Fibroblast of skin of back (primary cell): ENCODE measurements at regions not wholly inside any gene's neighbourhood (a gene's known extent, or its start where the extent isn't known, plus 50 kb on each side); places are given as distances from the start of the nearest gene placed in this dataset.
A peak's percentile ranks its signal among the peaks of the same experiment; 100 is the strongest.

ENCODE experiments used
- DNase-seq: peaks from one replicate; pipeline ENCODE4 v3.0.0-alpha.2; 2013

DNA sequence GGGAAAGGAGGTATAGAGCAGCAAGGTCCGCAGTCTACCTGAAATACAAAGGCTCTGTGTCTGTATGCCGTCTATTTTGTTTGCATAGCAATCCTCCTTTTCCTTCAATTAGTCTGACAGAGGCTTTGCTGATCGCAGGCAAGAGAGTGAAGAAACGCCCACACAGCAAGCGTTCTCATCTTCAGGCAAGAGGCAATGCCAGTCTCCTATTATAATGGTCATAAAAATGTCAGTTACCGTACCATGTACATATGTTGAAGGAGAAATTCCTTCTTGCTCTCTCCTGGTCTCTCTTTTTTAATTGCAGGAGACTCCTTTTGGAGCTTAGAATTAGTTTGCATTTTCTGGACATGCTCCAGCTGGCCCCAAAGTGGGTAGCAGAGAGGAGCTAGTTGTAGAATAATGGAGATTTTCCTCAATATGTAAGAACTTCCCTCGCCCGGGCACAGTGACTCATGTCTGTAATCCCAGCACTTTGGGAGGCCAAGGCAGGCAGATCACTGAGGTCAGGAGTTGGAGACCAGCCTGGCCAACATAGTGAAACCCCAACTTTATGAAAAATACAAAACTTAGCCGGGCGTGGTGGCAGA lies 139.5 kb downstream of the PFKFB3 start:
- no peak for DNase-seq

DNA sequence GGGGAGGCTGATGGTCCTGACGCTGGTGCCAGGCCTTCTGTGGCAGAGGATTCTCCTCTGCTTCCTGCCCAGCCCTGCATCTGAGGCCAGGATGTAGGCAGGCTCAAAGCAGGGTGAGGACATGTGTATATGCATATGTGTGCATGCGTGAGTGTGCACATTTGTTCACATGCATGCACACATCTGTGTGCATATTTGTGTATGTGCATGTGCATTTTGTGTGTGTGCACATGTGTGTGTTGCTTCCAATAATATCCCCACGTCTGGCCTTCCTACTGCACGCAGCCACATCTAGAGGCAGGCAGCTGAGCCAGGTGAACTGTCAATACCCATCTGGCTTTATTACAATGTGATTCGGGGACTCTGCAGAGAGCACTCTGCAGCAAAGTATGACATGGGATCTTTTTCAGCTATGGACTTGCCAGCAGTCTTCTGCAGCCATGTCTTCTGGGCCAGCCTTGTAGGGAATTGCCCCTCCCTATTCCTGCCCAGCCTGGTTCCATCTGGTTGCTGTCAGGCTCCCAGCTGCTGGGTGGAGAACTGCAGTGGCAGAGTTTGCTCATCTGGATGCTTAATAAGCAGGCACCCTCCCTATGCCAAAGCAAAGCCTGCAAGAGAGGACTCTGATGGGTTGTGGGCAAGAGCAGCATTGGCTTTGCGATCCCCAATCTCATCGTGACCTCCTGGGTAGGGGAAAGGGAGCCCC lies 140.7 kb downstream of the PFKFB3 start:
- no peak for DNase-seq

DNA sequence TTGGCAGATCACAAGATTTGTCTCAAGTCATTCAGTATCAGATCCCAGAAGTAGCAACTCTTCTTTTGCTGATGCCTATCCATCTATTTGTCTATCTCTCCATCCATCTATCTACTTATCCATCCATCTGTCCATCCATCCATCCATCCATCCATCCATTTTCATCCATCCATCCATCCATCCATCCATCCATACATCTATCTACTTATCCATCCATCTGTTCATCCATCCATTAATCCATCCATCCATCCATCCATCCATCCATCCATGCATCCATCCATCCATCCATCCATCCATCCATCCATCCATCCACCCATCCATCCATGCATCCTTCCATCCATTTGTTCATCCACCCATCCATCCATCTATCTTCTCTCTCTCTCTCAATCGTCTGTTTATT lies 142.7 kb downstream of the PFKFB3 start:
- no peak for DNase-seq

DNA sequence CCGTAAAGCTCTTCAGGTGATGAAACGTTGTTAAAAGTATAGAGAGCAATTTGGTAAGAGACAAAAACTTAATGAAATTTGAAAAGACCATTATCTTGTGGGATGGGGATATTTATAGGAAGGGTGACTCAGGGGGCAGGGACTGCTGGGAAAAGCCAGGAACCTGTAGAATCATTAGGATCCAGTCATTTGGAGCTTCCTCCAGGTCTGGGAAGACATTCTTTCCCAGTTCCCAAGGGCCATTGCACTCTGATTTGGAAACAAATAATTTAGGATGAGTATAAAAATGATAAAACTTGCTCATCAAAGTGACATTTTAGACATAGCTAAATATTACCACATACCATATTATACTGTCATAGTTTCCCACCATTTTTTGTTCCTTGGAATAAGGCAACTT lies 143.9 kb downstream of the PFKFB3 start:
- peak; percentile 68 for DNase-seq

DNA sequence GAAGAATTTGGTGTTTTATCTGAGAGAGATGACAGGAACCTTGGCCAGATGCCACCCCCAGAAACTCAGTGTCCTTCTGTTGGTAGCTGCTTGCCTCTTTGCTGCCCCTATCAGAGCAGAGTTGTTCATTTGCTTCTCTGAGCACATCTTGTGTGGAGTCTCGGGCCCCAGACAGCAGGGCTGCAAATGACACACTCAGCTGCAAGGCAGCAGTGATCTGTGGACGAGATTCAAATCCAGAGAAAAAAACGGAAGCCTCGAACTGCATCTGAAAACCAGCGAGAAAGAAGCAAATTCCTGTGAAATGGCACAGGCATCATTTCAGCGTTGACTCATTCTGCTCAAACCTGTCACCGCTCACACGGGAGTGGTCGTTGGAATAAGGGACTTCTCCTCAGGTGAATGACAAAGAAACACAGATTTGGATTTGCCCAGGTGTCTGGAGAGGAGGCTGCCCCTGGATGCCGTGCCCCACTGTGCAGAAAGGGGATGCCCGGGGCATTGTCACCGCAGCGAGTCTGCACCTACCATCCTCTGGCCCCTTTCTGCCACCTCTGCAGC lies 144.7 kb downstream of the PFKFB3 start:
- peak; percentile 54 for DNase-seq

DNA sequence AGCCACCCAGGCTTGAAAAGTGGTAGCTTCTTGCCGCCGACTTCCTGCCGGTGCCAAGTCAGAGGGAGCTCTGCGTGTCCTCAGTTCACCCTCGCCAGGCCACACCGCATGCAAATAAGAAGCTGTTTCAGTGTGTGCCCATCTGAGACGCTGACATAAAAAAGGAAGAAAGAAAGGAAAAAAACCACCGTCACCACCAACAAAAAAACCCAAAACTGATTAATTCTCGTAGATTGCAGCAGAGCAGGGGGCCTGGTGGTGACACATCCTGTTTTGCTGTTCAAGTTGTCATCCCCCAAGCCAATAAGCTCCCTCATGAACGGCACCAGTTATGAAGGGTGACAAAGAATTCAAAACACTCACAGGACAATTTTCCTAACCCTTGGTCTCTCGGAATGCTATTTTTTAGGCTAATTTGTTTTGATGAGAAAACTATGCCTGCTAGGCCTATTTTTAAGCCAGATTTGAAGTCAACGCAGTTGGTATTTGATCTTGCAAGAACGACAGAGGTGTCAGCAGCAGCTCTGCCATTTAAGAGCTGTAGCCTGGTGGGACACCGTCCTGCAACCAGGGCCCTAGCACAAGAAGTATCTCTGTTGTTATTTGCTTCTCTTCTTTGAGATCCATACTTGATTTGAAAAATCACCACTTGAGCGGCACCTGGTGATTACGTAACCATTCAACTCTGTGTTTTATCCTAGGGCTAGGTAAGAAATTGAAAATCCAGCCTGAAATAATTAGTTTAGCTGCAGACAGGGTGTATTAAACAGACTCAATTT lies 145.6 kb downstream of the PFKFB3 start:
- peak; percentile 63 for DNase-seq

DNA sequence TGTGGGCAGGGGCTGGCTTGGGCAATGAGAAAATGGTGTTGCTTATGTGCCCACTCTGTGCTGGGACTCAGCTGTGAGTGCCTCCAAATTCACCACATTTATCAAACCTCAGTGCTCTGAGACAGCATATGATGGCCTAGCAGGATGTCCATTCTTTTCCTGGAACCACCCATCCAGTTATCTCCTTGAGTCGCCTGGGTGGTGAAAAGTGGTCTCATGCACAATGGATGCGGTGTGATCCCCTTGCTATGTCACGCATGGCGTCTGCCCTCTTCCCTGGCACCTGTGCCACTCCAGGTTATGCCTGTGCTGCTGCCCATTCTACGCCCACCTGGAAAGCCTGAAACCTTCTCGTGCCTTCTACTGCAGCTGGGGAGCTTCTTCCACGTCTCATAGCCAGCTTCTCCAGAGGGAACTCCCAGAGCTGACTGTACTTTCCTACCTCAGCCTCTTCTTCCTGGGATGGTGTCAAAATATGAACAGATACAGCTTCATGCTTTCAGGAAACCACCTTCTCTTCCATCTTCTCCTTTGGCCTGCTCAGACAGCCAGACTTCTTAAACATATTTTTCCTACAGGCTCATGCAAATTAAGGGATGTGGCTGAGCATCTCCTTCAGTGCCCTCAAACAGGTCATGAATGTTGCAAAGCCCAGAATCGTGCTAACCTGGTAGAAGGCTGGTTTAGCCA lies 147.3 kb downstream of the PFKFB3 start:
- no peak for DNase-seq

DNA sequence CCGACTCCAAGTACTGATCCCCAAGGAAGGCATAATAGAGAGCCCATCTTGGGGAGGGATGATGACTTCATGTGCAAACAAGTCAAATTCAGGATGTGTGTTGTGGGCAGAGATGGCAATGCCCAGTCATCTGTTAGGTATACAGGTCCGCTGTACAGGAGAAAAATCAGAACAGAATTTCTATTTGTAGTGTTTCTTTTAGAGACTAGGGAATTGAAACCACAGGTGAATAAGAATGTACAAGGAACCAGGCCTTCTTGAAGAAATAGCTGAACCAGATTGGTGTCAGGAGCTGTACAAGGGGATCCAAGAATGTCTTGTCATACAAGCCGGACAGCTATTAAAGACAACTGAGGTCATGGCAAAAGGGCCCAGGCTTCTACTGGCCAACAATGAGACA lies 147.9 kb downstream of the PFKFB3 start:
- no peak for DNase-seq

DNA sequence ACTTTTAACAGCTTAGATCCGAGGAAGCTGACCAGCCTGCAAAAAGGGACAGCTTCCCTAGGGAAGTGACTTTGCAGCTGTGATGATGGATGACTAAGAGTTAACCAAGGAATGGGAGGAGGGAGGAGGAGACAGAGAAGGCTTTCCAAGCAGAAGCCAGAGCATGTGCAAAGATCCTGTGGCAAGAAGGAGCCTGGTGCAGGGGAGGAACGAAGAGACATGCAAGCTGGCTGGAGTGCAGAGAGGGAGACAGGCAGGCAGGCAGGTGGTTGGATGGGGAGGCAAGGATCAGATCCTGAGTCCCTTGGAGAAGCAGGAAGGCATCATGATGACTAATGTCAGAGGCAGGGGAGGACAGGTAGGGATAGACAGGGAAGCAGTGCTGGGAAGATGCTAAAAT lies 148.8 kb downstream of the PFKFB3 start:
- peak; percentile 22 for DNase-seq

DNA sequence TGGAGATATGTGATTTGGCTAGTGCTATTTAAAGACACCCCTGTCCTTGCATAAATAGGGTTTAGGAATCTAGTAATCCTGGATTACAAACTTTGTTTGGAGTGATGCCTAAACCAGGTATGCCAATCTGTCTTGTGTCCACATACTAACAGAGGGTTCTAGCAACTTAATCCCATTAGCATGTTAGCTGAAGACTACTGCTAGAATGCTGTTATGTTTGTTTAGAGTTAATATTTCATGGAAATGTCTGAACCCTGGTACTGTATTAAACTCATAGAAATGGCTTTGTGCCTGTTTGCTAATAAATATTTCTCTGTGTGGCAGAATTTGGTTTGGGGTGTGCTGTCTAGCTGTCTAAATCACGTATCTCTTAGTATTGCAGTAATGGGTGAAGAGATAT lies 150.8 kb downstream of the PFKFB3 start:
- no peak for DNase-seq

DNA sequence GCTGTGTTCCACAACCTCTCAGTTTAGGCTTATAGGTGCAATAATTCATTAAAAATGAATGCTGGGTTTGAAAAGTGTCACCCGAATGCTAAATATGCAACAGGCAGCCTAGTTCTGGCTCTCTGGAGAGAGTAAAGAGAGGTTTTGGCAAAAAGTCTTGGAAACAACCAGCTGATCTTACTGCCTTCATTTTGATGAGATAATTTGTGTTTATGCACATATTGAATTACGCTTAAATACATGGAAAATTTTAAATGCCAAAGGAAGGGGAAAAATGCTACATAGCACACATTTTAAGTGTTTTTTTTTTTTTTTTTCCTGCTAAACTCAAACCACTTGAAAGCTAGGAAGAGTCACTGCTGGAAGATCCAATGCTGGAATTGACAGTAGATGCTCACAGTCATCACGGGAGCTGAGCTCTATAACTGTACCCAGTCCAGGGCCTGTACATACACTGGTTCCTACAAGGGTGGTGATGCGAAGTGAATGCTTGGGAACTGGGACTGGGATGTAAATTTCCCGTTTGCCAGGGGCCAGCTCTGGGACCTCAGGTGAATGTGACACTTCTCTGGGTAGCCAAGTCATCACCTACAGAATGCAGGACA lies 151.5 kb downstream of the PFKFB3 start:
- DNase-seq = no peak

DNA sequence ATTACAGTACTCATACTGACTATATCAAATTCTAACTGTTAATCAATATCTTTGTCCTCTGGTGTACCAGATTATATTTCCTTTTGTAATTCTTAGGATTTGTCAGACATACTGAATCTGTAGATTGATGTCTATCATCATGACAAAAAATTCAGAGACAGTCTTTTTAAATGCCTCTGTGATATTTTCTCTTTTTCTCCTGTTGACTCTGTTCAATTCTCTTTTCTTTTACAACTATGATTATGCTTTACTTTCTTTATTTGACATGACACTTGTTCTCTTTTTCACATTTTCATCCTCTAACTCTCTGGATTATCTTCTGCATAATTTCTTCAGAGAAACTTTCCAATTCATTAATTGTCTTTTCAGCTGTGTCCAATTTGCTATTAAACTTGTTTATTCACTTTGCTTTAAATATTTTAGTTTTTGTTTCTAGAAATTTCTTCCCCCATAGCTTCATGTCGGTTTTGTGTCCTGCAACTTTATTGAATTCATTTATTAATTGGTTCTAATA lies 153.6 kb downstream of the PFKFB3 start:
- DNase-seq = no peak

DNA sequence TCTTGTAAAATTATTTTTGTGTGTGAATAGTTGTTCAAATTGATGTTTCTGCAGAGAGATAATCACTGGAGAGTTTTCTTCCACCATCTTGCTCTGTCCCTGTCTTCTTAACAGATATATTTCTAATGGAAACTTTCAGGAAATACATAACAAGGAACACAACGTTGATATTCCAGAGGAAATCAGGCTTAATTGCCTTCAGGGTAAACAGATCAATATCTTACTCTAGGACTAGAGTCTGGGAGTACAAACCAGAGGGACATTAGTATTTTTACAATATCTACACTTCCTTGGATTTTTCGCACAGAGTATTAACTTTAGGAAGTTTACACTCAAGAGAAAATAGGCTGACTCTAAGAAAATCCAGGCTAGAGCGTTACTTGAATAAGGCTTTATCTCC lies 159.1 kb downstream of the PFKFB3 start:
- DNase-seq = no peak

DNA sequence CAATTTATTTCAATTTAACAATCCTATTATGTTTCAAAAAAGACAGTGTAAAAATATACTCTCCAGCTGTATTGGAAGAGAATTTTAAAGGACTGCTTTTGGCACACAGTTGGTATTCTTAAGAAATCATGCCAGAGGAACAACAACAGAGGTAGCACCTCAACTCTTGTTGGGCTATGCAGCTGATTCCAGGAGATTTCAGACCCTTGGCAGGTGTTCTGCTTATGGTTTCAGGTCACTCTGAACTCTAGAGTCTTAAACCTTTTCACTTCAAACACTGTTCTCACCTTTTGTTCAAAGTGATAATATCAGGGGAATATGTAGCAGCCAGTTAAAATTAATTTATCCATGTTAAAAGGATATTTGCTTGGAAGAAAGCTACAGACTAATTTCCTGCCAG lies 160.1 kb downstream of the PFKFB3 start:
- DNase-seq = no peak

DNA sequence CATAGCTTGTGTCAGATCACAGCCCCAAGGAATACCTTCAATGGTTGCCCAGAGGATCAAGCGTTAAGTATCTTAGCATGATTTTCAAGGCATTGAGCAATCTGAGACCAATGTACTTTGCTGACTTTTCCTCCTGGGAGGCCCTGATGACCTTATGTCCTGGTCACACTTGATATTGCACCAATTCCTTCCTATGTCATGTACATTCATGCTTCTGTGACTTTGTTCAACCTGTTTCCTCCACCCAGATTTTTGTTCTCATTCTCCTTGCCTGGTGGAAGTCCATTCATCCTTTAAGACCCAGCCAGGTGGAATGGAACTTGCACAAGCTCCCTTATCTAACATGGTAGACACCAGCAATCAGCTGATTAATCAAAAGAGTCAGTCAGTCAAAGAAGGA lies 160.8 kb downstream of the PFKFB3 start:
- no peak for DNase-seq

DNA sequence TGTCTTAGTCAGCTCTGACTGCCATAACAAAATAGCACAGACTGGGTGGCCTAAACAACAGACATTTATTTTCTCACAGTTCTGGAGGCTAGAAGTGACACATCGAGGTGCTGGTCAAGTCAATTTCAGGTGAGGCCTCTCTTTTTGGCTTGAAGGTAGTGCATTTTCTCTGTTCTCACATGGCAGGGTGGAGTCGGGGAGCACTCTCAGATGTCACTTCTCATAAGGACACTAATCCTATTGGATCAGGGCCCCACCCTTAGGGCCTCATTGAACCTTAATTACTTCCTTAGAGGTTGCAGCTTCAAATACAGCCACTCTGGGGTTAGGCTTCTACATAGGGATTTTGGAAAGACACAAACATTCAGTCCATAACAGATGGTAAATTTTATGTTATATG lies 161.6 kb downstream of the PFKFB3 start:
- no peak for DNase-seq

DNA sequence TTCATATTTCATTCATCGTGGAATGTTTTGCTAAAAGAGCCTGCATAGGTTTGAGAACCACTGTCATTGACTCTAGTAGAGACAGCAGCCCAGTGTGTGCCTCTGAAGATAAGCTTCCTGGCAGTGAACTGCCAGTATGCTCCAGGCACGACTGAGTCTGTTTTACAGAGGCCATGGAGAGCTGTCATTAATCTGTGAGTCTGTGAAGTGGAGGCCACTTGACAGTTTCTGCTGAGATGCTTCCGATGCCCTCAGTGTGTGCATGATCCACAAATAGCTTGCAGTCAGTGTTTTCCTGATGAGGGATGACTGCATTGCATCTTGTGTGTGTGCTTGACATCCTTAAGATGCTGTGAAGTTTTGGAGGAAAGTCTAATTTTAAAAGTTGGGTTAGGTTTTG lies 162.2 kb downstream of the PFKFB3 start:
- DNase-seq = no peak

DNA sequence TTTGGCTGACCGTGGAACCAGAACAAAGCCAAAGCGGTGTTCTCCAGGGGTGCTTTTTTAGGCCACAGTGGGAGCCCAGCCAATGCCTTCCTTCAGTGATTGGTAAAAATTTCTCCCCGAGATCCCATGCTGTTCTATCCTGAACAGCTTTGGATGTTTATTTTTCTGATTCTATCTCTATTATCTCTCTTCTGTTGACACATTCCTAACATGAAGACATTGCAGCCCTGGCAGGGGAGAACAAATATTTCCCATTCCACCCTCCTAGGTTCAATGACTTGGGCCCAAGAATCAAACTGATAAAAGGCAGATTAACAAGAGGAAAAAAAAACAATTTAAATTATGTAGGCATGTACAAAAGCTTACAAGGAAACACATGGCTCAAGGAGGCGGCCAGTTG lies 162.7 kb downstream of the PFKFB3 start:
- DNase-seq = peak; percentile 34
